ENCODE measurements at regions not wholly inside any gene's neighbourhood (a gene's known extent, or its start where the extent isn't known, plus 50 kb on each side); places are given as distances from the start of the nearest gene placed in this dataset.

DNA sequence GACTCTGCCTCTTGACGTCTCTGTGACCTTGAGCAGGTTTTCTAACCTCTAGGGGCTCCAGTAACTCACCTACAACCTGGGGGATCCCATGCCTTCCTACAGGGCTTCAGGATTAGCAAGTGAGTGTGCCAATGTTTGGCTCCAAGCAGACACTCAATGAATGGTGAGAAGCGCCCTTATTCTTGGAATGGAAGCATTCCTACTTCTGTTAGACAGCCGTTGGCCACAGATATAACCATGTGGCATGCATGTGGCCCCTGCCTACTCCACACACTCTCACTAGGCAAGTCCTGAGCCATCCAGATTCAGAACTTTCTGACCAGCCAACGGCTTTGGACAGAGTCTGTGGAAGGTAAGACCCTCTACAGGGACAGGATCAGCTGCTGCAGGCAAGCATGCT is 108.9 kb upstream of the LYZL2 start:
- TF ChIP-seq, protein P1, sequence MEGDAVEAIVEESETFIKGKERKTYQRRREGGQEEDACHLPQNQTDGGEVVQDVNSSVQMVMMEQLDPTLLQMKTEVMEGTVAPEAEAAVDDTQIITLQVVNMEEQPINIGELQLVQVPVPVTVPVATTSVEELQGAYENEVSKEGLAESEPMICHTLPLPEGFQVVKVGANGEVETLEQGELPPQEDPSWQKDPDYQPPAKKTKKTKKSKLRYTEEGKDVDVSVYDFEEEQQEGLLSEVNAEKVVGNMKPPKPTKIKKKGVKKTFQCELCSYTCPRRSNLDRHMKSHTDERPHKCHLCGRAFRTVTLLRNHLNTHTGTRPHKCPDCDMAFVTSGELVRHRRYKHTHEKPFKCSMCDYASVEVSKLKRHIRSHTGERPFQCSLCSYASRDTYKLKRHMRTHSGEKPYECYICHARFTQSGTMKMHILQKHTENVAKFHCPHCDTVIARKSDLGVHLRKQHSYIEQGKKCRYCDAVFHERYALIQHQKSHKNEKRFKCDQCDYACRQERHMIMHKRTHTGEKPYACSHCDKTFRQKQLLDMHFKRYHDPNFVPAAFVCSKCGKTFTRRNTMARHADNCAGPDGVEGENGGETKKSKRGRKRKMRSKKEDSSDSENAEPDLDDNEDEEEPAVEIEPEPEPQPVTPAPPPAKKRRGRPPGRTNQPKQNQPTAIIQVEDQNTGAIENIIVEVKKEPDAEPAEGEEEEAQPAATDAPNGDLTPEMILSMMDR (IDR thresholded peaks at IDR 0.05; ENCODE audit: poor library complexity): no peak
- no peak for TF ChIP-seq EZH2 (IDR thresholded peaks at IDR 0.05; ENCODE audit: borderline replicate concordance)

All from hepatocyte (in vitro differentiated cells).